Fibroblast of skin of right quadriceps (primary cell): ENCODE measurements at regions not wholly inside any gene's neighbourhood (a gene's known extent, or its start where the extent isn't known, plus 50 kb on each side); places are given as distances from the start of the nearest gene placed in this dataset.

Experiments
- DNase-seq: peaks from one replicate; pipeline ENCODE4 v3.0.0-alpha.2; 2013

- DNase-seq = no peak
Observed at GRCh38 chr13:111844222-111844671, 222.7 kb upstream of the SOX1 start.

GRCh38 chr13:111844682-111845081 lies 222.3 kb upstream of the SOX1 start:
- no peak for DNase-seq

- DNase-seq = no peak
Observed at GRCh38 chr13:111845621-111846351, 221.2 kb upstream of the SOX1 start.

- no peak for DNase-seq
Observed at GRCh38 chr13:111846391-111847159, 220.4 kb upstream of the SOX1 start.

DNA sequence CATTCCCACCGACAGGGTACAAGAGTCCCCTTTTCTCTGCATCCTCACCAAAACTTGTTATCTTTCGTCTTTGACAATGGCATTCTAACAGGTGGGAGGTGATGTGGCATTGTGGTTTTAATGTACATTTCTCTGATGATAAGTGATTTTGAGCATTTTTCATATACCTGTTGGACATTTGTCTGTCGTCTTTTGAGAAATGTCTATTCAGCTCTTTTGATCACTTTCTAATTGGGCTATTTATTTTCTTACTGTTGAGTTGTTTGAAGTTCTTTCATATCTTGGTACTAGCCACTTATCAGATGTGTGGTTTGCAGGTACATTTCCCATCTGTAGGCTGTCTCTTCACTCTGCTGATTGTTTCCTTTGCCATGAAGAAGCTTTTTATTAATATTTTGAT lies 219.0 kb upstream of the SOX1 start:
- DNase-seq = no peak

GRCh38 chr13:111850458-111850857 lies 216.5 kb upstream of the SOX1 start:
- no peak for DNase-seq

DNA sequence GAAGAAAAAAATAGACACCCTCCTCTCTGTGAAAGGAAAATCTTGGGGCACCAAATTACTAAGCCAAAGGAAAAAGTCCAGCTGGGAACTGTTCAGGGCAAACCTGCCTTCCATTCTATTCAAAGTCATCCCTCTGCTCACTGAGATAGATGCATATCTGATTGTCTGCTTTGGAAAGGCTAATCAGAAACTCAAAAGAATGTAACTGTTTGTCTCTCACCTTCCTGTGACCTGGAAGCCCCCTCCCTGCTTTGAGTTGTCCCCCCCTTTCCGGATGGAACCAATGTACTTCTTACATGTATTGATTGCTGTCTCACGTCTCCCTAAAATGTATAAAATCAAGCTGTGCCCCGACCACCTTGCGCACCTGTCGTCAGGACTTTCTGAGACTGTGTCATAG lies 216.0 kb upstream of the SOX1 start:
- DNase-seq = no peak

DNA sequence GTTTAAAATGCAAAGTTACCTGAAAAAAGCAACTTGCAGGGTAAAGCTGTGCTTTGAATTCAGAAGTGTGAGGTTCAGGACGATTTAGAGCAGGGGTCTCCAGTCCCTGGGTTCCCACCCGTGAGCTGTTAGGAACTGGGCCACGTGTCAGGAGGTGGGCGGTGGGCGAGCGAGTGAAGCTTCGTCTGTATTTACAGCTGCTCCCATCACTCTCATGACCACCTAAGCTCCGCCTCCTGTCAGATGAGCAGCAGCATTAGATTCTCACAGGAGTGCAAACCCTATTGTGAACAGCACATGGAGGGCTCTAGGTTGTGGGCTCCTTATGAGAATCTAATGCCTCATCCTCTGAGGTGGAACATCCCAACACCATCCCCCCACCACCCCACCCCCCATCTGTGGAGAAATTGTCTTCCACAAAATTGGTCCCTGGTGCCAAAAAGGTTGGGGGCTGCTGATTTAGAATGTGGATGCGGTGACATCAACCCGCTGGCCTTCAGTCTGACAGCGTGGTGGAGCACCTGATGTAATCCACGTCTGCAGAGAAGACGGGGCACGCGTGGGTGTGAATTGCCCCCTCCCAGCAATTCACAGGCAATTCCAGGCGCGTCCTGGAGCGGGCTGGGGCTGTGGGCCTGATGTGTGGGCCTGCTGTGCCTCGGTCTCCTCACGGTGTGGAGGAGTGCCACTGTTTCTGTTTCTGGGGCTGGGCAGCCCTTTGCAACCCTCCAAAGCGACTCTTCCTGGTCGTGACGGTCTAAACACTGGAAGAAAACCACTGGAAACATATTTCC lies 214.0 kb upstream of the SOX1 start:
- DNase-seq = no peak

DNA sequence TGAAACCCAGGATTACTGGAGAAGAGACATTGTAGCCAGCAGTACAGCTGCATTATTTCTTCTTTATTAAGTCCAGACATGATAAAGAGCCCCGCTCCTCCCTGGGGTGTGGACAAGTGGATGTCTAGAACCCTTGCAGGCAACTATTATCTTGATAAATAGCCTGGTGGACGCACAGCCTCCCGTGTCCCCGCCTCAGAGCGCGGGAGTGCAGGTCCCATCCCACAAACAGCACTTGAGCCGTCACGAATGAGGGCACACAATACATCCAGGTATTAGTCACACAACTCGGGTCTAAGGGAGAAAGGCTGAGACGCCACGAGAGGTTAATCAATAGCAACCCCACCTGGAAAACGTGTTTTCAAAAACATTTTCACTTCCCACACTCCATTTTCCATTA lies 213.2 kb upstream of the SOX1 start:
- DNase-seq = no peak

DNA sequence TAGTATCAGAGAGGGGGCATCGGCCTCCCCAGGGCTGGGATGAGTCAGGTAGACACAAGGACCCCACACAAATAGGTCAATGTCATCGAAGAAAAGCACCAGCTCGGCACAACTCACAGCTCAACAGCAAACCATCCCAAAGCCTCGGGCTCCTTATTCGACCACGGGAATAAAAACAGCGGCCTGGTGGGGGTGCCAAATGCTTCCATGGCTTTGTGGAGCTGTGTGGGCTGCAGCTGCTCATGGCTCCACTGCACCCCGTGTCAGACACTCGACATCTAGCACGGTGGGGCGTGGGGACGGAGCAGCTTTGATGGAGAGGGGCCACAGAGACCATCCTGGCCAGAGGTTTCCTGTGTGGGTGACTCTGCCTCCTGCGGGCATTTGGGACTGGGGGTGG lies 212.5 kb upstream of the SOX1 start:
- no peak for DNase-seq

GRCh38 chr13:111855191-111855590 lies 211.8 kb upstream of the SOX1 start:
- no peak for DNase-seq

GRCh38 chr13:111855786-111856185 lies 211.2 kb upstream of the SOX1 start:
- no peak for DNase-seq

GRCh38 chr13:111856571-111856970 lies 210.4 kb upstream of the SOX1 start:
- no peak for DNase-seq

DNA sequence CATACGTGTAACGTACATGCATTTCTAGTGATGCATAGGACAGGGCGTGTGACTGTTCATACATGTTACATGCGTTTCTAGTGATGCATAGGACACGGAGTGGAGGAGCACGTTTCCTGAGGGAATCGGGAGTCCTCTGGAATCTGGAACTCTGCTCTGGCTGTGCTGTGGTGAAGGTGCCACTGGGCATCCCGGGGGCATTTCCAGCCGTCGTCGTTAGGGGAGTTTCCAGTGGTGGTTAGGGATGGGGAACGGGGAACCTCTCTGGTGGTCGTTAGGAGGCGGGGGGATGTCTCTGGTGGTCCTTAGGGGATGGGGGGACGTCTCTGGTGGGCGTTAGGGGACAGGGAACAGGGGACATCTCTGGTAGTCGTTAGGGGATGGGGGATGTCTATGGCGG lies 209.6 kb upstream of the SOX1 start:
- DNase-seq = no peak

- DNase-seq = no peak
Observed at GRCh38 chr13:111857846-111858560, 208.9 kb upstream of the SOX1 start.

GRCh38 chr13:111858571-111858970 lies 208.4 kb upstream of the SOX1 start:
- DNase-seq = no peak

DNA sequence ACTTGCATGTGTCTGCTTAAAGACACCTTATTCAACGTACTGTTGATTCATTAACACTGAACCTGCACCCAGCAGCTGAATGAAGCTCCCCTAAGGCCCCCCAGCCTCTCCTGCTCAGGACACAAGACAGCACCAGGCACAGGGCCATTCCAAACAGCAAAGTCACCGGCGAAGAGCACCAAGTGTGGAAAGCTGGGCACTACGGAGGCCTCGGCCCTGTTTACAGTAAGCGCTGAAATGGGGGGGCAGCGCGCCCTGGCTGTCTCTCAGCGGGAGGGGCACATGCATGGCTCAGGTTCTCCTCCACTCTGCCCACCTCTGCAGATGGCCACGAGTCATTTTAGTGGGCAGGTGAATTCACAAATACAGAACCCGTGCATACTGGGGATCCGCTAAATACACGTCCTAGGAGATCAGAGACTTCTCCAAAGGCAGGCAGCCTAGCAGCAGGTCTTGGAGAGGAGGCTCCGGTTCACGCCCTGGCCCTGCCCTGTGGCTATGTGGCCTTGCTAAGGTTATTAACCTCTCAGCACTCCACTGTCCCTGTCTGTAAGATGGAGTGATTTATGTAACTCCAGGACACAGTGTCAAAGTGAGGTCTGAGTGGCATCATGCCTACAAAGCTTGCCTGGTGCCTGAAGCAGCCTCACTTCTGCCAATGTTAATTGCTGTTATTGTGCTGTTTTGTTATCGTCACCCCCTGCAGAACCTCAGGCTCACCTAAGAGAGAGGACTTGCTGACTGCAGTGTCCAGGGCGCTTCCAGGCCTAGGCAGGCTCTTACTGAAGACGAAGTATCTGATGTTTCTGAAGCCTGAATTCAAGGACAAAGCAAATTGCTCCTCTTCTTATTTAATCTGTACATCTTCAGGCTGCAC lies 207.4 kb upstream of the SOX1 start:
- DNase-seq = no peak

- DNase-seq = no peak
Observed at GRCh38 chr13:111860231-111860552, 206.8 kb upstream of the SOX1 start.

DNA sequence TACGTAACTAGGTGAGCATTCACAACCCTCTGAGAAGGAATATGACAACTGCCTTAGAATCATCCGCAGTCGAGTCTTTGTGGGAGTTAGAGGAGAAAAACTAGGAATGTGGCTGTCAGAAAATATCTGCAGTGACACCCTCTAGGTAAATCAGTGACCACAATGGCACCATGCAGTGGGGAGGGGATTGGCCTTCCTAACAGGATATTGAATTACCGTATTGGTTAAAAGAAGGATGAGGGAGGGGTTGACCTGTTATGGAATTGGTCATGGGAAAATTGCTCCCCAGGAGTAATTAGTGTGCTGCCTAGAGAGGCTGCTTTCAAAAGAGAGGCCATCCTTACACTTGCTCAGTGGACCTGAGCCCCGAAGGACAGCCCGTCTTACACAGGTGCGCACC lies 205.6 kb upstream of the SOX1 start:
- DNase-seq = no peak

GRCh38 chr13:111861766-111862366 lies 205.1 kb upstream of the SOX1 start:
- no peak for DNase-seq
